ENCODE measurements at regions not wholly inside any gene's neighbourhood (a gene's known extent, or its start where the extent isn't known, plus 50 kb on each side); places are given as distances from the start of the nearest gene placed in this dataset.

DNA sequence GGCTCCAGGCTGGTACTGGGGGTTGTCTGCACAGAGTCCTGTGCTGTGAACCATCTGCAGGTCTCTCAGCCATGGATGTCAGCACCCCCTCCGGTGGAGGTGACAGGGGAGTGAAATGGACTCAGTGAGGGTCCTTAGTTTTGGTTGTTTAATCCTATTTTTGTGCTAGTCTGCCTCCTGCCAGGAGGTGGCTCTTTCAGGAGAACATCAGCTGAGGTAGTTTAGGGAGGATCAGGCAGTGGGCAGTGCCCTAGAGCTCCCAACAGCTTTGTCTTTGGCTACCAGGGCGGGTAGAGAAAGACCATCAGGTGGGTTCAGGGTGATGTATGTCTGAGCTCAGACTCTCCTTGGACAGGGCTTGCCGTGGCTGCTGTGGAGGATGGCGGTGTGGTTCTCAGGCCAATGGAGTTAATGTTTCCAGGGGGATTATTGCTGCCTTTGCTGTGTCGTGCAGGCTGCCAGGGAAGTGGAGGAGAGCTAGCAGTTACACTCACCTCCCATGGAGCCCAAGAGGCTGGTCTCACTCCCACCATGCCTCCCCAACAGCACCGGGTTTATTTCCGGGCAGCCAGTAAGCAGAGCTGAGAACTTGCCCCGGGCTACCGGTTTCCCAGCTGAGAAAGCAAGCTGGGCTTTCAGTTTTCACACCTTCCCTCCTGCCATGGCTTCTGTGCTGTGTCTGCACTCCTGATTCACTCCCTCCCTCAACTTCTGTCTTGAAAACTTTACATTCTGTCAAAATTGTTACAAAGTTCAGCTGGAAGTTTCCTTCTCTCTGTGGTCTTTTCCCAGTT lies 563.4 kb downstream of the XIRP2 start:
- no peak overlapping the region for H3K27ac ChIP-seq
- H3K27me3 ChIP-seq, result no peaks in the 10 kb centered on the region
- no peak for TF ChIP-seq POLR2A (IDR thresholded peaks at IDR 0.05)
- TF ChIP-seq, protein P1, sequence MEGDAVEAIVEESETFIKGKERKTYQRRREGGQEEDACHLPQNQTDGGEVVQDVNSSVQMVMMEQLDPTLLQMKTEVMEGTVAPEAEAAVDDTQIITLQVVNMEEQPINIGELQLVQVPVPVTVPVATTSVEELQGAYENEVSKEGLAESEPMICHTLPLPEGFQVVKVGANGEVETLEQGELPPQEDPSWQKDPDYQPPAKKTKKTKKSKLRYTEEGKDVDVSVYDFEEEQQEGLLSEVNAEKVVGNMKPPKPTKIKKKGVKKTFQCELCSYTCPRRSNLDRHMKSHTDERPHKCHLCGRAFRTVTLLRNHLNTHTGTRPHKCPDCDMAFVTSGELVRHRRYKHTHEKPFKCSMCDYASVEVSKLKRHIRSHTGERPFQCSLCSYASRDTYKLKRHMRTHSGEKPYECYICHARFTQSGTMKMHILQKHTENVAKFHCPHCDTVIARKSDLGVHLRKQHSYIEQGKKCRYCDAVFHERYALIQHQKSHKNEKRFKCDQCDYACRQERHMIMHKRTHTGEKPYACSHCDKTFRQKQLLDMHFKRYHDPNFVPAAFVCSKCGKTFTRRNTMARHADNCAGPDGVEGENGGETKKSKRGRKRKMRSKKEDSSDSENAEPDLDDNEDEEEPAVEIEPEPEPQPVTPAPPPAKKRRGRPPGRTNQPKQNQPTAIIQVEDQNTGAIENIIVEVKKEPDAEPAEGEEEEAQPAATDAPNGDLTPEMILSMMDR (IDR thresholded peaks at IDR 0.05), result no peak
- H3K4me1 ChIP-seq, result no peaks in the 10 kb centered on the region
- no peak overlapping the region for H3K4me3 ChIP-seq
- intact Hi-C loops (cut with DNase I; ENCODE audit: low total_unique reads), result no loop called here
- DNase-seq, result no peak
- H3K9me3 ChIP-seq, result no peaks in the 10 kb centered on the region
- H3K36me3 ChIP-seq, result no peaks in the 10 kb centered on the region

DNA sequence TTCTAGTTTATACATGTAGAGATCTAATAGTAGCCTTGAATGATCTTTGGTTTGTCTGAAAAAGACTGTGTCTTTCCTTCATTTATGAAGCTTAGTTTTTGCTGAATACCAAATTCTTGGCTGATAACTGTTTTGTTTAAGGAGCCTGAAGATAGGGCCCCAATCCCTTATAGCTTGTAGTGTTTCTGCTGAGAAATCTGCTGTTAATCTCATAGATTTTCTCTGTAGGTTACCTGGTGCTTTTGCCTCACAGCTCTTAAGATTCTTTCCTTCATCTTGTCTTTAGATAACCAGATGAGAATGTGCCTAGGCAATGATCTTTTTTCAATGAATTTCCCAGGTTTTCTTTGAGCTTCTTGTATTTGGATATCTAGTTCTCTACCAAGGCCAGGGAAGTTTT lies 562.1 kb downstream of the XIRP2 start:
- H3K4me3 ChIP-seq, result no peak overlapping the region
- TF ChIP-seq POLR2A (IDR thresholded peaks at IDR 0.05), result no peak
- TF ChIP-seq, protein P1 (IDR thresholded peaks at IDR 0.05), result no peak
- no peaks in the 10 kb centered on the region for H3K27me3 ChIP-seq
- H3K36me3 ChIP-seq, result no peaks in the 10 kb centered on the region
- H3K9me3 ChIP-seq, result no peaks in the 10 kb centered on the region
- no peaks in the 10 kb centered on the region for H3K4me1 ChIP-seq
- DNase-seq, result no peak
- intact Hi-C loops (cut with DNase I; ENCODE audit: low total_unique reads), result no loop called here
- no peak overlapping the region for H3K27ac ChIP-seq

DNA sequence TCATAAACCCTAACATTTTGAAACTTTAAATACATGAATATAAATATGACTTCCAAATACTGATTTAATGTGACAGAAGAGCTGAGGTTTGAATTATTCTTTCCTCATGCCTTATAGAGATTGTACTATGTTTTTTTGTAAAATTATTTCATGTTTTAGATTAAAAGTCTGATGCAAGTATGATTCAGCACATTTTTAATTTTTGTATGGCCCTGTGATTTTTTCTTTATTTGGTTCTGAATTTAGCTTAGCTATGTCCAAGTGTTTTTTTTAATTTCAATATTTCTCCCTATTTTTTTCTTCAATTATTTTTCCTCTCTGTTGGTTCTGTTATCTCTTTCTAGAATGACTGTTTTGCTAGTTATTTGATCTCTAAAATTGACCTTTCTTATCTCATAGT lies 552.1 kb downstream of the XIRP2 start:
- DNase-seq, result no peak
- intact Hi-C loops (cut with DNase I; ENCODE audit: low total_unique reads), result no loop called here
- H3K4me1 ChIP-seq, result no peaks in the 10 kb centered on the region
- TF ChIP-seq, protein P1 (IDR thresholded peaks at IDR 0.05), result no peak
- no peaks in the 10 kb centered on the region for H3K9me3 ChIP-seq
- no peaks in the 10 kb centered on the region for H3K27me3 ChIP-seq
- H3K36me3 ChIP-seq, result no peaks in the 10 kb centered on the region
- no peak overlapping the region for H3K4me3 ChIP-seq
- no peak overlapping the region for H3K27ac ChIP-seq

DNA sequence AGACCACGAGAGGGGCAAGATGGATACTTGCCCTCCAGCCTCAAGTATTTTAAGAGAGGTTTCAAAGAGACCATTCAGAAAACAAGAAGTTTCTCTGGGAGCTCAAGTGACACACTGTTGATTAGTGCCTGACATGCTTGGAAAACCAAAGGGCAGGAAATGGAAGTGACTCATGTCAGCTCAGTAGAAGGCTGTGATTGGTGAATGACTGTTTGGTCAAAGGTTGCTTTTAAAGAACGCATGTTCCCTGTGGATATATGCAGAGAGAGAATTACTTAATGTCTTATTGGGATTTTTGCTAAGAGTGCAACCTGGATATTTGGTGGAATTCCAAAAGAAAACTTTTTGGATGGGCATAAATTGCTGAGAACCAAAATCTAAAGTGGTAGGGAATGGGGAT lies 549.9 kb downstream of the XIRP2 start:
- no peak for DNase-seq
- H3K27ac ChIP-seq, result no peak overlapping the region
- intact Hi-C loops (cut with DNase I; ENCODE audit: low total_unique reads), result no loop called here

DNA sequence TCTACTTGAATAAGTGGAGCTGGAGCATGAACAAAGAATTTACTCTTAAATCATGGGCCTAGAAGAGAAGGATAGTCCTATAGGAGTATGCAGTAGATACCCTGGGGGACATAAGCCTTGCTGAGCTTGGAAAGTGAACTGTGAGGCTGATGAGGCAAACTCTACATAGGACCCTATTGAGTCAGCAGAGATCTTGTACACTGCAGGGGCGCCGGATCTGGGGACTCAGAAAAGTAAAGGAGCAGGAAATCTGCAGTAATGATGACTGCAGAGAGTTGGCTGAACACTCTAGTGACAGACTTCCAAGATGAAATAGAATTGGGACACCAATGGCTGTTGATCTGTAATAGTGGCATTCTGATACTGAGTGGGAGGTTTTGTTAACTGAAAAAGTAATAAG lies 543.7 kb downstream of the XIRP2 start:
- Histone ChIP-seq H3K4me1 (no peaks in the 10 kb centered on the region), H3K36me3 (no peaks in the 10 kb centered on the region), H3K27me3 (no peaks in the 10 kb centered on the region), H3K4me3 (no peak overlapping the region), H3K9me3 (no peaks in the 10 kb centered on the region), H3K27ac (no peak overlapping the region)
- intact Hi-C loops (cut with DNase I; ENCODE audit: low total_unique reads), result no loop called here
- TF ChIP-seq, protein P1 (IDR thresholded peaks at IDR 0.05), result no peak
- no peak for TF ChIP-seq POLR2A (IDR thresholded peaks at IDR 0.05)
- no peak for DNase-seq

More for the DNA sequence above, 549.9 kb downstream of the XIRP2 start:
- no peaks in the 10 kb centered on the region for H3K36me3 ChIP-seq
- H3K4me1 ChIP-seq, result no peaks in the 10 kb centered on the region
- no peak for TF ChIP-seq POLR2A (IDR thresholded peaks at IDR 0.05)
- no peaks in the 10 kb centered on the region for H3K27me3 ChIP-seq
- no peak overlapping the region for H3K4me3 ChIP-seq
- no peaks in the 10 kb centered on the region for H3K9me3 ChIP-seq
